GM23338 (cell line): ENCODE measurements at regions not wholly inside any gene's neighbourhood (a gene's known extent, or its start where the extent isn't known, plus 50 kb on each side); places are given as distances from the start of the nearest gene placed in this dataset.

Experiments
- ATAC-seq: fragments of 200-7000 bp; cut with Tn5 transposase; 3 replicates; pipeline ENCODE4 v1.9.1; 2020
- DNase-seq: peaks from one replicate; pipeline ENCODE4 v3.0.0-alpha.2; 2015; ENCODE audit warnings: low spot score
- H2AFZ ChIP-seq: fragments of 200-600 bp; sonication (generic); 2 replicates; pipeline ENCODE4 v1.8.0; 2016; ENCODE audit warnings: antibody characterized with exemption, mild to moderate bottlenecking, moderate library complexity
- H3F3A ChIP-seq: fragments of 200-600 bp; sonication (generic); replicated peaks from 2 replicates; pipeline ENCODE4 v1.8.0; 2017; ENCODE audit warnings: antibody characterized with exemption, mixed run types, low read depth
- H3K27ac ChIP-seq: fragments of 200-600 bp; sonication (generic); 2 replicates; pipeline ENCODE4 v1.6.1; 2016; ENCODE audit warnings: low read depth
- H3K27me3 ChIP-seq: fragments of 200-600 bp; sonication (generic); 2 replicates; pipeline ENCODE4 v1.8.0; 2016; ENCODE audit warnings: mild to moderate bottlenecking, mixed run types, moderate library complexity; ENCODE audit not compliant: insufficient read depth
- H3K36me3 ChIP-seq: fragments of 200-600 bp; sonication (generic); 2 replicates; pipeline ENCODE4 v1.8.0; 2016; ENCODE audit warnings: mild to moderate bottlenecking; ENCODE audit not compliant: insufficient read depth
- H3K4me1 ChIP-seq: fragments of 200-600 bp; sonication (generic); 2 replicates; pipeline ENCODE4 v1.8.0; 2016; ENCODE audit warnings: mild to moderate bottlenecking, moderate library complexity; ENCODE audit not compliant: insufficient read depth
- H3K4me2 ChIP-seq: fragments of 200-600 bp; sonication (generic); 2 replicates; pipeline ENCODE4 v1.7.1; 2017; ENCODE audit warnings: mixed run types
- H3K4me3 ChIP-seq: fragments of 200-600 bp; sonication (generic); 2 replicates; pipeline ENCODE4 v1.6.1; 2016; ENCODE audit warnings: mixed run types
- H3K79me2 ChIP-seq: fragments of 200-600 bp; sonication (generic); replicated peaks from 2 replicates; pipeline ENCODE4 v1.8.0; 2017; ENCODE audit warnings: mild to moderate bottlenecking; ENCODE audit not compliant: insufficient read depth
- H3K9me2 ChIP-seq: fragments of 200-600 bp; sonication (generic); 2 replicates; pipeline ENCODE4 v1.8.0; 2017; ENCODE audit not compliant: insufficient read depth
- H4K20me1 ChIP-seq: fragments of 200-600 bp; sonication (generic); replicated peaks from 2 replicates; pipeline ENCODE4 v1.8.0; 2017; ENCODE audit warnings: mild to moderate bottlenecking; ENCODE audit not compliant: insufficient read depth
- H3K27ac Mint-ChIP-seq: 2 replicates; pipeline ENCODE4 v1.8.0; 2020; ENCODE audit warnings: inconsistent platforms, mild to moderate bottlenecking, moderate library complexity, mixed read lengths
- H3K27me3 Mint-ChIP-seq: 3 replicates; pipeline ENCODE4 v1.8.0; 2022; ENCODE audit warnings: low read depth, mild to moderate bottlenecking, moderate library complexity, mixed read lengths, inconsistent platforms; ENCODE audit not compliant: insufficient read depth, poor library complexity
- H3K36me3 Mint-ChIP-seq: 3 replicates; pipeline ENCODE4 v1.8.0; 2021; ENCODE audit warnings: low read depth, mild to moderate bottlenecking, inconsistent platforms, moderate library complexity, mixed read lengths
- H3K4me1 Mint-ChIP-seq: 3 replicates; pipeline ENCODE4 v1.8.0; 2020; ENCODE audit warnings: mild to moderate bottlenecking, inconsistent platforms, mixed read lengths
- H3K4me3 Mint-ChIP-seq: 3 replicates; pipeline ENCODE4 v1.8.0; 2021; ENCODE audit warnings: moderate library complexity, mild to moderate bottlenecking, inconsistent platforms, mixed read lengths
- H3K9me3 Mint-ChIP-seq: 3 replicates; pipeline ENCODE4 v1.8.0; 2020; ENCODE audit warnings: moderate library complexity, mild to moderate bottlenecking, inconsistent platforms, mixed read lengths
- CREB1 ChIP-seq: fragments of 250-450 bp; sonication (Bioruptor Pico); IDR thresholded peaks from 2 replicates; pipeline ENCODE4 v1.5.0; 2020; ENCODE audit warnings: low read depth, mild to moderate bottlenecking, moderate library complexity
- CTCF ChIP-seq, 2 experiments: fragments of 200-600 bp in 1 of 2; sonication (generic) in 1 of 2; conservative IDR thresholded peaks; 2 replicates each; pipeline versions ENCODE4 v1.5.1 to v1.6.1; 2016 to 2017; ENCODE audit warnings: antibody characterized with exemption in 2 of 2, low read depth in 2 of 2, mild to moderate bottlenecking in 2 of 2, moderate library complexity in 1 of 2
- ETS1 ChIP-seq: IDR thresholded peaks from 2 replicates; pipeline ENCODE4 v1.6.1; 2016; ENCODE audit warnings: antibody characterized with exemption
- EZH2 ChIP-seq: fragments of 200-600 bp; sonication (generic); IDR thresholded peaks from one replicate; pipeline ENCODE4 v1.8.0; 2017; ENCODE audit warnings: antibody characterized with exemption, mild to moderate bottlenecking, low read depth; ENCODE audit not compliant: unreplicated experiment
- EZH2phosphoT487 ChIP-seq: fragments of 200-600 bp; sonication (generic); IDR thresholded peaks from one replicate; pipeline ENCODE4 v1.8.1; 2018; ENCODE audit warnings: antibody characterized with exemption; ENCODE audit not compliant: unreplicated experiment
- JUNB ChIP-seq: IDR thresholded peaks from one replicate; pipeline ENCODE4 v1.6.1; 2016; ENCODE audit warnings: antibody characterized with exemption; ENCODE audit not compliant: unreplicated experiment
- NANOG ChIP-seq: IDR thresholded peaks from 2 replicates; pipeline ENCODE4 v1.6.1; 2016; ENCODE audit warnings: antibody characterized with exemption, borderline replicate concordance
- POLR2AphosphoS5 ChIP-seq: IDR thresholded peaks from 2 replicates; pipeline ENCODE4 v1.6.1; 2016; ENCODE audit warnings: antibody characterized with exemption, low read depth
- REST ChIP-seq: IDR thresholded peaks from one replicate; pipeline ENCODE4 v1.6.1; 2018; ENCODE audit warnings: antibody characterized with exemption; ENCODE audit not compliant: unreplicated experiment
- STAT1 ChIP-seq: IDR thresholded peaks from one replicate; pipeline ENCODE4 v1.6.1; 2016; ENCODE audit warnings: antibody characterized with exemption; ENCODE audit not compliant: unreplicated experiment
- ZNF114 ChIP-seq: fragments of 250-450 bp; sonication (Bioruptor Pico); IDR thresholded peaks from 2 replicates; pipeline ENCODE4 v1.5.0; 2020; ENCODE audit warnings: mild to moderate bottlenecking, moderate library complexity
- ZNF331 ChIP-seq: fragments of 250-450 bp; sonication (Bioruptor Pico); IDR thresholded peaks from 2 replicates; pipeline ENCODE4 v1.5.0; 2020; ENCODE audit warnings: low read depth, mild to moderate bottlenecking, moderate library complexity
- ZNF462 ChIP-seq: fragments of 250-450 bp; sonication (Bioruptor Pico); IDR thresholded peaks from 2 replicates; pipeline ENCODE4 v1.5.0; 2020; ENCODE audit warnings: mild to moderate bottlenecking, moderate library complexity

GRCh38 chrX:40885989-40886388, 150.6 kb upstream of the MED14 start:
- H3K79me2 ChIP-seq = no peaks in the 10 kb centered on the region
- no peaks in the 10 kb centered on the region for H4K20me1 ChIP-seq
- no peak overlapping the region for H2AFZ ChIP-seq
- no peak overlapping the region for H3K4me3 ChIP-seq
- no peaks in the 10 kb centered on the region for H3K27me3 ChIP-seq
- no peaks in the 10 kb centered on the region for H3K9me2 ChIP-seq
- no peak for TF ChIP-seq ZNF462 (CRISPR knock-in tag)
- TF ChIP-seq JUNB = no peak
- no peak for TF ChIP-seq CREB1 (CRISPR knock-in tag)
- TF ChIP-seq REST = no peak
- no peak for TF ChIP-seq ZNF331 (CRISPR knock-in tag)
- no peak for TF ChIP-seq EZH2phosphoT487
- TF ChIP-seq POLR2AphosphoS5 = no peak
- no peak for TF ChIP-seq EZH2
- no peak for TF ChIP-seq STAT1
- TF ChIP-seq CTCF (conservative IDR thresholded peaks at IDR 0.05; ENCODE audit: low read depth in 2 of 2) = no peak
- no peak for TF ChIP-seq NANOG
- no peak for TF ChIP-seq ZNF114 (CRISPR knock-in tag)
- no peak for TF ChIP-seq ETS1
- Mint-ChIP-seq H3K4me1 (peaks cover 12% of the 10 kb centered on the region), H3K4me3 (no peak overlapping the region), H3K36me3 (peaks cover 8% of the 10 kb centered on the region; the same call in 1 of the 3 replicates), H3K27ac (no peak overlapping the region), H3K27me3 (peaks cover 2% of the 10 kb centered on the region), H3K9me3 (peaks cover 5% of the 10 kb centered on the region; the same call in 2 of the 3 replicates)
- no peaks in the 10 kb centered on the region for H3F3A ChIP-seq
- H3K36me3 ChIP-seq = no peaks in the 10 kb centered on the region
- DNase-seq = no peak
- H3K4me2 ChIP-seq = no peak overlapping the region
- no peak for ATAC-seq
- peaks cover 8% of the 10 kb centered on the region; the same call in 1 of the 2 replicates for H3K4me1 ChIP-seq
- H3K27ac ChIP-seq = no peak overlapping the region
